ENCODE measurements at regions not wholly inside any gene's neighbourhood (a gene's known extent, or its start where the extent isn't known, plus 50 kb on each side); places are given as distances from the start of the nearest gene placed in this dataset.
A peak's percentile ranks its signal among the peaks of the same experiment; 100 is the strongest.
"Not testable (repeated sequence)": the region's sequence is repeated elsewhere in the genome, so short reads cannot be mapped to it uniquely, and the experiment has no call there.

- DNase-seq: no peak
Observed at GRCh38 chr3:177647341-177647740, 450.1 kb upstream of the TBL1XR1 start.

GRCh38 chr3:177647876-177648275, 450.6 kb upstream of the TBL1XR1 start:
- peak; percentile 71 for DNase-seq

- DNase-seq: no peak
Observed at GRCh38 chr3:177652556-177653291, 455.4 kb upstream of the TBL1XR1 start.

- DNase-seq: peak; percentile 77
Observed at GRCh38 chr3:177657243-177657642, 460.0 kb upstream of the TBL1XR1 start.

GRCh38 chr3:177658354-177658753, 461.1 kb upstream of the TBL1XR1 start:
- no peak for DNase-seq

GRCh38 chr3:177664380-177665103, 467.3 kb upstream of the TBL1XR1 start:
- DNase-seq: not testable (repeated sequence)

GRCh38 chr3:177665122-177665808, 468.0 kb upstream of the TBL1XR1 start:
- no peak for DNase-seq

- DNase-seq: no peak
Observed at GRCh38 chr3:177672252-177672911, 475.1 kb upstream of the TBL1XR1 start.

- DNase-seq: no peak
Observed at GRCh38 chr3:177673112-177673914, 476.0 kb upstream of the TBL1XR1 start.

- no peak for DNase-seq
Observed at GRCh38 chr3:177674186-177674585, 476.9 kb upstream of the TBL1XR1 start.

GRCh38 chr3:177676148-177676547, 478.9 kb upstream of the TBL1XR1 start:
- no peak for DNase-seq

GRCh38 chr3:177676947-177677587, 479.8 kb upstream of the TBL1XR1 start:
- DNase-seq: no peak

GRCh38 chr3:177679568-177680471, 482.5 kb upstream of the TBL1XR1 start:
- DNase-seq: no peak

- DNase-seq: no peak
Observed at GRCh38 chr3:177680472-177680821, 483.2 kb upstream of the TBL1XR1 start.

GRCh38 chr3:177681156-177681555, 483.9 kb upstream of the TBL1XR1 start:
- DNase-seq: no peak

GRCh38 chr3:177681852-177682251, 484.6 kb upstream of the TBL1XR1 start:
- no peak for DNase-seq

- DNase-seq: no peak
Observed at GRCh38 chr3:177683586-177683985, 486.3 kb upstream of the TBL1XR1 start.

- DNase-seq: no peak
Observed at GRCh38 chr3:177686671-177687070, 489.4 kb upstream of the TBL1XR1 start.

GRCh38 chr3:177687291-177687690, 490.0 kb upstream of the TBL1XR1 start:
- no peak for DNase-seq

GRCh38 chr3:177688152-177688551, 490.9 kb upstream of the TBL1XR1 start:
- no peak for DNase-seq

GRCh38 chr3:177689077-177689476, 491.8 kb upstream of the TBL1XR1 start:
- no peak for DNase-seq
